ENCODE measurements at regions not wholly inside any gene's neighbourhood (a gene's known extent, or its start where the extent isn't known, plus 50 kb on each side); places are given as distances from the start of the nearest gene placed in this dataset.
"Not testable (repeated sequence)": the region's sequence is repeated elsewhere in the genome, so short reads cannot be mapped to it uniquely, and the experiment has no call there.

- peak overlapping the region; percentile 98 for H3K27ac ChIP-seq
- no peak for TF ChIP-seq CTCF (conservative IDR thresholded peaks at IDR 0.05)
Observed at GRCh38 chr5:60487476-60487875, 212.5 kb downstream of the DEPDC1B start.

GRCh38 chr5:60485361-60485760 lies 214.6 kb downstream of the DEPDC1B start:
- peak overlapping the region; percentile 98 for H3K27ac ChIP-seq
- TF ChIP-seq CTCF (conservative IDR thresholded peaks at IDR 0.05): no peak

GRCh38 chr5:60483050-60483449 lies 216.9 kb downstream of the DEPDC1B start:
- TF ChIP-seq CTCF (conservative IDR thresholded peaks at IDR 0.05): no peak
- H3K27ac ChIP-seq: no peak overlapping the region

- TF ChIP-seq CTCF (conservative IDR thresholded peaks at IDR 0.05): no peak
- no peak overlapping the region for H3K27ac ChIP-seq
Observed at GRCh38 chr5:60482301-60482700, 217.7 kb downstream of the DEPDC1B start.

GRCh38 chr5:60479542-60479941 lies 220.4 kb downstream of the DEPDC1B start:
- no peak for TF ChIP-seq CTCF (conservative IDR thresholded peaks at IDR 0.05)
- H3K27ac ChIP-seq: no peak overlapping the region

GRCh38 chr5:60477849-60478248 lies 222.1 kb downstream of the DEPDC1B start:
- TF ChIP-seq CTCF (conservative IDR thresholded peaks at IDR 0.05): no peak
- no peak overlapping the region for H3K27ac ChIP-seq

GRCh38 chr5:60473654-60474053 lies 226.3 kb downstream of the DEPDC1B start:
- no peak overlapping the region for H3K27ac ChIP-seq
- TF ChIP-seq CTCF (conservative IDR thresholded peaks at IDR 0.05): no peak

- not testable (repeated sequence) for H3K27ac ChIP-seq
Observed at GRCh38 chr5:60473027-60473426, 226.9 kb downstream of the DEPDC1B start.

All from VCaP (cell line).